ENCODE measurements at regions not wholly inside any gene's neighbourhood (a gene's known extent, or its start where the extent isn't known, plus 50 kb on each side); places are given as distances from the start of the nearest gene placed in this dataset.

DNA sequence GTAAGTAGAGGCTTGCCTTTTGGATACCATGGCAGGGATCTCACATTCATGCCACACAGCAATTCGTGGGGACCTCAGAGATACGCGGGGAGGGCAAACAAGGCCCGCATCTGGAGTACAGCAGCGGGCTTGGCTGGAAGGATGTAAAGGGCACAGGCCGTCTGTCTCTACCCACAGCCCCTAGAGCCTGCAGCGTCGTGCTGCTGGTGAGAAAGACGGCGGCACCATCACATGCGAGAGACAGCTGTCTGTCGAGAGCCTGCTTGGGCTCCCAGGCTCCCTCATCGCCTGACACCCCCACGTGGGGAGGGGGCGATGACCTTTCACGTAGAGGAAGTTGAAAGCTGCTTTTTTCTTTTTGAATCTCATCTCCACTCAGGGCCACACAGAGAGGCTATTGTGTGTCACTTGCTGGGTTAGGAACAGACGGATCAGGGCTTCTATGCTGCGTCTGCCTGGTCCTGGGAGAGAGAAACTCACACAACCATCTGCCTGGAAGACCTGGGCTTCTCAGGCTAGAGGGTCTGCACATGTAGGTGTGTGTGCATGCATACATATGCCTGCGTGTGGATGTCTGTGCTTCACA, 134.6 kb upstream of the PPP1R26 start:
- Histone ChIP-seq H3K4me3 (no peak overlapping the region), H4K20me1 (ENCODE audit: insufficient read depth, poor library complexity, severe bottlenecking) (no peaks in the 10 kb centered on the region), H3K79me2 (no peaks in the 10 kb centered on the region), H3K36me3 (replicated peaks; ENCODE audit: insufficient read depth, low read depth) (no peaks in the 10 kb centered on the region), H2AFZ (no peak overlapping the region), H3K9me3 (ENCODE audit: low read depth) (no peaks in the 10 kb centered on the region), H3K9me2 (replicated peaks; ENCODE audit: insufficient read depth) (no peaks in the 10 kb centered on the region), H3K27ac (no peak overlapping the region), H3K27me3 (peaks cover 26% of the 10 kb centered on the region), H3K4me1 (ENCODE audit: insufficient read depth) (peaks cover 5% of the 10 kb centered on the region), H3K4me2 (no peak overlapping the region)
- no peak for TF ChIP-seq EZH2 (IDR thresholded peaks at IDR 0.05; ENCODE audit: borderline replicate concordance)
- TF ChIP-seq, protein P1, sequence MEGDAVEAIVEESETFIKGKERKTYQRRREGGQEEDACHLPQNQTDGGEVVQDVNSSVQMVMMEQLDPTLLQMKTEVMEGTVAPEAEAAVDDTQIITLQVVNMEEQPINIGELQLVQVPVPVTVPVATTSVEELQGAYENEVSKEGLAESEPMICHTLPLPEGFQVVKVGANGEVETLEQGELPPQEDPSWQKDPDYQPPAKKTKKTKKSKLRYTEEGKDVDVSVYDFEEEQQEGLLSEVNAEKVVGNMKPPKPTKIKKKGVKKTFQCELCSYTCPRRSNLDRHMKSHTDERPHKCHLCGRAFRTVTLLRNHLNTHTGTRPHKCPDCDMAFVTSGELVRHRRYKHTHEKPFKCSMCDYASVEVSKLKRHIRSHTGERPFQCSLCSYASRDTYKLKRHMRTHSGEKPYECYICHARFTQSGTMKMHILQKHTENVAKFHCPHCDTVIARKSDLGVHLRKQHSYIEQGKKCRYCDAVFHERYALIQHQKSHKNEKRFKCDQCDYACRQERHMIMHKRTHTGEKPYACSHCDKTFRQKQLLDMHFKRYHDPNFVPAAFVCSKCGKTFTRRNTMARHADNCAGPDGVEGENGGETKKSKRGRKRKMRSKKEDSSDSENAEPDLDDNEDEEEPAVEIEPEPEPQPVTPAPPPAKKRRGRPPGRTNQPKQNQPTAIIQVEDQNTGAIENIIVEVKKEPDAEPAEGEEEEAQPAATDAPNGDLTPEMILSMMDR (IDR thresholded peaks at IDR 0.05; ENCODE audit: poor library complexity), result no peak
- TF ChIP-seq EZH2phosphoT487 (IDR thresholded peaks at IDR 0.05; ENCODE audit: low read depth, severe bottlenecking, unreplicated experiment), result no peak
- WGBS (ENCODE audit: low lambda C conversion rate, missing lambda C conversion rate), result 86% methylated on average over 19 of the region's 19 CpGs
- DNase-seq (ENCODE audit: low spot score), result no peak

DNA sequence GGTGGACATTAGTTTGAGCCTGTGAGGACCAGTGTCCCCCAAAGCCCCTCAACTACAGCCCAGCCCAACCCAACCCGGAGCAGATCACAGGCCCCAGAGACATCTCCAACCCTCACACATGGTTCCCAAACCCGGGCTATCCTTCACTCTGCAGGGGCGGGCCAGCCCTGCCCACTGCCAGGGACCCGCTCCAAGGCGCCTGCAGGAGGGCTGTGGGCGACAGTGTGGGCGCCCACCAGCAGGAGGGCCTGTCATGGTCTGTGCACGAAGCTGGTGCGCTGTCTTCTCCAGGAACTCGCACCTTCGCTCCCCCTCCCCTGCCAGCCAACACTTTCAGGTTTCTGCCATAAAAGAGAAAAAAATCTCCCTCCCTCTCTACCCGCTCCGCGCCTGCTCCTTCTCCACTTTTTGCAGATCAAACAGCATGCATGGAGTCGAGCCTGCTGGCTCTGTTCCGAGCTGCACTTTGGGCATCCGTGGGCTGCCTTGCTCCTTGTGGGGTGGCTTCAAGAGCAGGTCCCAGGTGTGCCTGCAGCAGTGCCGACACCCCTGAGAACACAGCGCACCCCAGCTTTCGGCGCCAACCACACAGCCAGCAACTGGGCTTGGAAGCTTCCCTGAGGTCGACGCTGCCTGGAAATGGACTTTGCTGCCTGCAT, 133.7 kb upstream of the PPP1R26 start:
- Histone ChIP-seq H3K9me2 (replicated peaks; ENCODE audit: insufficient read depth) (no peaks in the 10 kb centered on the region), H2AFZ (no peak overlapping the region), H3K79me2 (no peaks in the 10 kb centered on the region), H3K27ac (no peak overlapping the region), H3K27me3 (peaks cover 19% of the 10 kb centered on the region), H3K36me3 (replicated peaks; ENCODE audit: insufficient read depth, low read depth) (no peaks in the 10 kb centered on the region), H3K4me1 (ENCODE audit: insufficient read depth) (no peaks in the 10 kb centered on the region), H3K4me2 (no peak overlapping the region), H3K9me3 (ENCODE audit: low read depth) (no peaks in the 10 kb centered on the region), H4K20me1 (ENCODE audit: insufficient read depth, poor library complexity, severe bottlenecking) (no peaks in the 10 kb centered on the region), H3K4me3 (no peak overlapping the region)
- WGBS (ENCODE audit: low lambda C conversion rate, missing lambda C conversion rate), result 84% methylated on average over 23 of the region's 23 CpGs
- DNase-seq (ENCODE audit: low spot score), result no peak
- TF ChIP-seq EZH2phosphoT487 (IDR thresholded peaks at IDR 0.05; ENCODE audit: low read depth, severe bottlenecking, unreplicated experiment), result no peak
- no peak for TF ChIP-seq EZH2 (IDR thresholded peaks at IDR 0.05; ENCODE audit: borderline replicate concordance)
- TF ChIP-seq, protein P1 (IDR thresholded peaks at IDR 0.05; ENCODE audit: poor library complexity), result no peak

DNA sequence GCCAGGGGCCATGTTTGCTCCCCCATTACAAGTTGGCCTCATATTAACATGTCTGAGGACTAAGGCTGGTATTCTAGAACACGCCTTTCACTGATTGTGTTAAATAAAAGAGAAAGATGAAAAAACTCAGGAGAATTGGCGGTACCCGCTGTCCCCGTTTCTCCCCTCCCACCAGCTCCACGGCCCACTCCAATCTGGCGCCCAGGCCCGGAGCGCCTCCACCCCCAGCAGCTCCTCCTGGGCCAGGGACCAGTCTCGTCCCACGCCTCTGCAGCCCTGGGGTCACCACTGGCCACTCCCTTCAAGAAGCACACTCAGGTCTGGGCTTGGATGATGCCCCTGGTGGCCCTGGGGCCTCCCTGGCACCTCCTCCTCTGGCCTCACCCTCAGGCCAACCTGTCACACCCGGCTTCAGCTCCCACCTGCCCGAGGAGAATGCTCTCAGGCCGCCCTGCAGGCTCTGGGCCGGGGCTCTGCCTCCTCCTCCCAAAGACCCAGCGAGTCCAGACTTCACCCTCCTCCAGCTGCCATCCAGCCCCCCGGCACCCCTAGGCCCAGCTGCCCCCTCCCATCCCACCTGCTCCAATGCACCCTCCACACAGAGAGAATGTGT, 133.0 kb upstream of the PPP1R26 start:
- H3K9me2 ChIP-seq (replicated peaks; ENCODE audit: insufficient read depth), result no peaks in the 10 kb centered on the region
- no peaks in the 10 kb centered on the region for H3K4me1 ChIP-seq (ENCODE audit: insufficient read depth)
- H2AFZ ChIP-seq, result no peak overlapping the region
- H3K4me3 ChIP-seq, result no peak overlapping the region
- no peaks in the 10 kb centered on the region for H4K20me1 ChIP-seq (ENCODE audit: insufficient read depth, poor library complexity, severe bottlenecking)
- TF ChIP-seq EZH2 (IDR thresholded peaks at IDR 0.05; ENCODE audit: borderline replicate concordance) (no peak), EZH2phosphoT487 (IDR thresholded peaks at IDR 0.05; ENCODE audit: low read depth, severe bottlenecking, unreplicated experiment) (no peak)
- TF ChIP-seq, protein P1 (IDR thresholded peaks at IDR 0.05; ENCODE audit: poor library complexity), result no peak
- no peaks in the 10 kb centered on the region for H3K9me3 ChIP-seq (ENCODE audit: low read depth)
- H3K4me2 ChIP-seq, result no peak overlapping the region
- no peaks in the 10 kb centered on the region for H3K36me3 ChIP-seq (replicated peaks; ENCODE audit: insufficient read depth, low read depth)
- no peak overlapping the region for H3K27ac ChIP-seq
- DNase-seq (ENCODE audit: low spot score), result no peak
- peaks cover 15% of the 10 kb centered on the region for H3K27me3 ChIP-seq
- no peaks in the 10 kb centered on the region for H3K79me2 ChIP-seq
- 90% methylated on average over 14 of the region's 16 CpGs for WGBS (ENCODE audit: low lambda C conversion rate, missing lambda C conversion rate)
